K562 (cell line): ENCODE measurements at regions not wholly inside any gene's neighbourhood (a gene's known extent, or its start where the extent isn't known, plus 50 kb on each side); places are given as distances from the start of the nearest gene placed in this dataset.

Source experiments
- ATAC-seq: fragments of 200-7000 bp; cut with Tn5 transposase; 3 replicates; pipeline ENCODE4 v1.9.1; 2020; ENCODE audit warnings: moderate library complexity
- BruUV-seq: library from RNA; stranded (reverse); fragments of 400-500 nt; replicated peaks from 2 replicates; lab custom pipeline; 2021; lab: Mats Ljungman, UMichigan
- CTCF ChIA-PET: fragments of 300-600 bp; formaldehyde crosslinking; extraction: SDS; loops from one replicate; lab custom pipeline; 2021; ENCODE audit warnings: low intra/inter-chr PET ratio; lab: Yijun Ruan, JAX
- POLR2A ChIA-PET: fragments of 300-600, 350-650 bp; sonication (Branson Sonifier 250); formaldehyde crosslinking; extraction: SDS; loops from one replicate; lab custom pipeline; 2021; ENCODE audit warnings: antibody characterized with exemption, inconsistent platforms; lab: Yijun Ruan, JAX
- DNase-seq, 4 experiments: peaks; one replicate each; pipeline versions ENCODE4 v3.0.0 to v3.0.0-alpha.2; 2011 to 2018; ENCODE audit warnings: low spot score in 3 of 4, mixed read lengths in 3 of 4; ENCODE audit errors: extremely low read depth in 1 of 4
- FAIRE-seq: peaks from 2 replicates; lab custom pipeline; 2011; peaks lifted over from hg19 to GRCh38; lab: Jason Lieb, UNC
- H2AFZ ChIP-seq: 2 replicates; pipeline ENCODE4 v1.6.0; 2011; ENCODE audit warnings: low read depth, low read length, control low read depth, inconsistent platforms
- H3K27ac ChIP-seq: fragments of 200-600 bp; 3 replicates; pipeline ENCODE4 v1.8.0; 2011; ENCODE audit warnings: low read depth, mild to moderate bottlenecking, control low read depth, inconsistent platforms, low read length, moderate library complexity, mixed read lengths; ENCODE audit errors: extremely low read depth
- H3K27me3 ChIP-seq, 2 experiments: fragments of 300-600 bp in 1 of 2; 2 replicates in 1 of 2; 3 replicates in 1 of 2; pipeline versions ENCODE4 v1.6.0 to v1.8.0; 2011; ENCODE audit warnings: inconsistent platforms in 2 of 2, low read length in 2 of 2, mild to moderate bottlenecking in 1 of 2, mixed read lengths in 1 of 2, moderate library complexity in 1 of 2; ENCODE audit not compliant: control insufficient read depth in 2 of 2, insufficient read depth in 2 of 2
- H3K36me3 ChIP-seq: fragments of 300-600 bp; 3 replicates; pipeline ENCODE4 v1.8.0; 2011; ENCODE audit warnings: mild to moderate bottlenecking, low read length, inconsistent platforms; ENCODE audit not compliant: control insufficient read depth, insufficient read depth
- H3K4me1 ChIP-seq, 2 experiments: fragments of 200-600 bp in 1 of 2; replicated peaks in 1 of 2; 2 replicates in 1 of 2; 3 replicates in 1 of 2; pipeline versions ENCODE4 v1.5.1 to v1.8.0; 2011; ENCODE audit warnings: inconsistent platforms in 2 of 2, low read length in 2 of 2, mild to moderate bottlenecking in 1 of 2, mixed read lengths in 1 of 2, moderate library complexity in 1 of 2; ENCODE audit not compliant: control insufficient read depth in 2 of 2, insufficient read depth in 2 of 2
- H3K4me2 ChIP-seq: 2 replicates; pipeline ENCODE4 v1.6.1; 2011; ENCODE audit warnings: low read length, control low read depth, inconsistent platforms, mixed read lengths; ENCODE audit not compliant: insufficient read depth
- H3K4me3 ChIP-seq: fragments of 200-600 bp; sonication (generic), shearing (Covaris generic); 2 replicates; pipeline ENCODE4 v1.5.1; 2016; ENCODE audit warnings: control low read depth, inconsistent platforms
- H3K79me2 ChIP-seq: fragments of 200-600 bp; 3 replicates; pipeline ENCODE4 v1.8.0; 2011; ENCODE audit warnings: low read length, inconsistent platforms; ENCODE audit not compliant: control insufficient read depth, insufficient read depth
- H3K9ac ChIP-seq, 2 experiments: 2 replicates each; pipeline versions ENCODE4 v1.6.0 to v1.6.1; 2011; ENCODE audit warnings: low read depth in 2 of 2, low read length in 2 of 2, control low read depth in 1 of 2, inconsistent platforms in 1 of 2, mild to moderate bottlenecking in 1 of 2, mixed read lengths in 1 of 2; ENCODE audit not compliant: insufficient read depth in 1 of 2
- H3K9me1 ChIP-seq: one replicate; pipeline ENCODE4 v1.6.0; 2011; ENCODE audit warnings: inconsistent platforms, mild to moderate bottlenecking, low read length, moderate library complexity; ENCODE audit not compliant: control insufficient read depth, insufficient read depth
- H3K9me3 ChIP-seq: replicated peaks from 2 replicates; pipeline ENCODE4 v1.5.1; 2011; ENCODE audit warnings: low read depth, low read length, inconsistent platforms; ENCODE audit not compliant: control insufficient read depth, insufficient read depth
- H4K20me1 ChIP-seq: replicated peaks from 2 replicates; pipeline ENCODE4 v1.6.1; 2011; ENCODE audit warnings: low read length, inconsistent platforms, mixed read lengths; ENCODE audit not compliant: control insufficient read depth, insufficient read depth
- BRCA1 ChIP-seq, 2 experiments: fragments of 450-650 bp in 1 of 2; sonication (generic) in 1 of 2; formaldehyde crosslinking in 1 of 2; IDR thresholded peaks; 2 replicates each; pipeline versions ENCODE4 v1.5.0 to v1.6.1; 2017 to 2020; ENCODE audit warnings: mild to moderate bottlenecking in 1 of 2, missing genetic modification reagents in 1 of 2
- CHD4 ChIP-seq: fragments of 200-600 bp; sonication (generic); IDR thresholded peaks from 3 replicates; pipeline ENCODE4 v1.6.1; 2012; ENCODE audit warnings: low read depth, mild to moderate bottlenecking, mixed read lengths, low read length, inconsistent platforms; ENCODE audit not compliant: insufficient read depth, insufficient replicate concordance, poor library complexity, severe bottlenecking
- HDAC2 ChIP-seq: fragments of 450-650 bp; IDR thresholded peaks from 2 replicates; pipeline ENCODE4 v1.6.1; 2016; ENCODE audit warnings: mild to moderate bottlenecking
- ID3 ChIP-seq, 2 experiments: fragments of 250-450 bp in 1 of 2; fragments of 450-650 bp in 1 of 2; sonication (Bioruptor Pico) in 1 of 2; IDR thresholded peaks; 2 replicates each; pipeline versions ENCODE4 v1.6.1 to v1.8.0; 2016 to 2021; ENCODE audit warnings: mild to moderate bottlenecking in 2 of 2, moderate library complexity in 2 of 2, missing compliant biosample characterization in 1 of 2, missing genetic modification characterization in 1 of 2
- ILK ChIP-seq: fragments of 450-650 bp; IDR thresholded peaks from 2 replicates; pipeline ENCODE4 v1.6.1; 2016; ENCODE audit warnings: missing genetic modification characterization, low read depth, mild to moderate bottlenecking, missing compliant biosample characterization, moderate library complexity, borderline replicate concordance
- KLF16 ChIP-seq: IDR thresholded peaks from 2 replicates; pipeline ENCODE4 v1.6.1; 2016; ENCODE audit warnings: antibody characterized with exemption
- NFE2 ChIP-seq: IDR thresholded peaks from 2 replicates; pipeline ENCODE4 v1.6.1; 2014; ENCODE audit warnings: antibody characterized with exemption, low read depth
- PHB ChIP-seq: fragments of 250-450 bp; sonication (Bioruptor Pico); IDR thresholded peaks from 2 replicates; pipeline ENCODE4 v1.5.0; 2021
- POU5F1 ChIP-seq: fragments of 150-350 bp; IDR thresholded peaks from 2 replicates; pipeline ENCODE4 v1.6.1; 2014; ENCODE audit warnings: borderline replicate concordance, low read length, low read depth, mild to moderate bottlenecking; ENCODE audit not compliant: partially characterized antibody
- RBM14 ChIP-seq: fragments of 200-400 bp; formaldehyde crosslinking; IDR thresholded peaks from 2 replicates; pipeline ENCODE4 v1.6.1; 2018; ENCODE audit warnings: low read depth, mild to moderate bottlenecking, low read length, moderate library complexity, borderline replicate concordance; ENCODE audit not compliant: insufficient read depth
- SMAD4 ChIP-seq: fragments of 250-450 bp; sonication (Bioruptor Pico); conservative IDR thresholded peaks from 2 replicates; pipeline ENCODE4 v1.8.0; 2021; ENCODE audit warnings: inconsistent platforms, mild to moderate bottlenecking, moderate library complexity
- ZBTB7A ChIP-seq: IDR thresholded peaks from 2 replicates; pipeline ENCODE4 v1.6.1; 2011; ENCODE audit warnings: low read depth, mild to moderate bottlenecking, low read length, moderate library complexity, borderline replicate concordance; ENCODE audit not compliant: control insufficient read depth
- ZNF518B ChIP-seq: fragments of 250-450 bp; sonication (Bioruptor Pico); IDR thresholded peaks from 2 replicates; pipeline ENCODE4 v1.5.0; 2021; ENCODE audit warnings: mild to moderate bottlenecking, moderate library complexity
- WGBS: fragments of 100-300 bp; shearing (Covaris generic); methylation state at CpG from one replicate; pipeline ENCODE4 v1.1.6; 2016; ENCODE audit warnings: low coverage, mixed read lengths; ENCODE audit not compliant: insufficient coverage; ENCODE audit errors: missing lambda C conversion rate; 5-methylcytosine and 5-hydroxymethylcytosine counted together
- in situ Hi-C: fragments of 300-500 bp; cut with MboI; formaldehyde crosslinking; loops from 4 replicates; pipeline ENCODE4 v1.15.0; 2018; ENCODE audit warnings: inconsistent platforms, mixed read lengths
- intact Hi-C: fragments of 100-400 bp; cut with micrococcal nuclease; formaldehyde crosslinking; loops from 2 replicates; pipeline ENCODE4 v1.14.2; 2022

GRCh38 chr4:127394516-127394915, 238.2 kb upstream of the INTU start (continued):
- TF ChIP-seq ZNF518B (no peak), HDAC2 (no peak)

- Histone ChIP-seq H4K20me1 (no peaks in the 10 kb centered on the region), H3K36me3 (no peaks in the 10 kb centered on the region)
- no peak for TF ChIP-seq PHB
- no peak for TF ChIP-seq CHD4
- TF ChIP-seq RBM14, result no peak
- TF ChIP-seq BRCA1 (IDR thresholded peaks at IDR 0.05), result no peak
- no peak for TF ChIP-seq BRCA1 (CRISPR knock-in tag; IDR thresholded peaks at IDR 0.05)
- TF ChIP-seq KLF16, result no peak
- TF ChIP-seq POU5F1, result no peak
- no peak for TF ChIP-seq ID3 (CRISPR knock-in tag; IDR thresholded peaks at IDR 0.05)
- no peak for TF ChIP-seq ID3 (tag; IDR thresholded peaks at IDR 0.05)
- TF ChIP-seq SMAD4 (CRISPR knock-in tag), result no peak
- TF ChIP-seq NFE2, result no peak
- TF ChIP-seq ILK, result no peak
- no peak for TF ChIP-seq ZBTB7A
- TF ChIP-seq, all 486 proteins: peak for 0
- no peaks in the 10 kb centered on the region for H3K9me1 ChIP-seq
- H3K4me3 ChIP-seq, result no peak overlapping the region
- H3K27ac ChIP-seq, result no peak overlapping the region
- BruUV-seq, result no TSS peak
- H3K27me3 ChIP-seq, result peaks cover 0 to 4% of the 10 kb centered on the region in 2 experiments; a peak in 1 of 5 replicates
- H2AFZ ChIP-seq, result no peak overlapping the region
- DNase-seq, result no peak
- FAIRE-seq, result no peak
- 34% methylated on average over 5 of the region's 5 CpGs for WGBS
- no peaks in the 10 kb centered on the region for H3K79me2 ChIP-seq
- H3K9ac ChIP-seq, result no peak overlapping the region
- in situ Hi-C loops (no loop called here), intact Hi-C loops (loop anchor here (2.0 to 5.0 kb wide), 2 partner anchors 139 to 187 kb away; no protein-coding TSS in a partner anchor)
- no peak overlapping the region for H3K4me2 ChIP-seq
- H3K9me3 ChIP-seq, result no peaks in the 10 kb centered on the region
- ChIA-PET POLR2A (interaction anchor here (0.7 to 1.0 kb wide), 2 partner anchors 8 to 1119 kb away, joined by 3 read pairs; no protein-coding TSS in a partner anchor), CTCF (no interaction called here)
- no peak for ATAC-seq
- no peaks in the 10 kb centered on the region for H3K4me1 ChIP-seq
These were observed 232.5 kb upstream of the INTU start for GRCh38 chr4:127400276-127400675.
